HUES64 (cell line): ENCODE measurements at regions not wholly inside any gene's neighbourhood (a gene's known extent, or its start where the extent isn't known, plus 50 kb on each side); places are given as distances from the start of the nearest gene placed in this dataset.

Source experiments
- H3K27ac ChIP-seq: 2 replicates; pipeline ENCODE4 v1.7.0; 2013; ENCODE audit warnings: low read depth, low read length, inconsistent platforms
- H3K27me3 ChIP-seq: 2 replicates; pipeline ENCODE4 v1.6.1; 2013; ENCODE audit warnings: mild to moderate bottlenecking, low read length; ENCODE audit not compliant: insufficient read depth
- H3K36me3 ChIP-seq: 2 replicates; pipeline ENCODE4 v1.6.1; 2013; ENCODE audit warnings: mild to moderate bottlenecking, low read length; ENCODE audit not compliant: insufficient read depth
- H3K4me1 ChIP-seq: 2 replicates; pipeline ENCODE4 v1.6.1; 2013; ENCODE audit warnings: mild to moderate bottlenecking, low read length, moderate library complexity; ENCODE audit not compliant: insufficient read depth
- H3K4me3 ChIP-seq: 2 replicates; pipeline ENCODE4 v1.5.1; 2013; ENCODE audit warnings: mild to moderate bottlenecking, low read length, moderate library complexity
- H3K9ac ChIP-seq: 2 replicates; pipeline ENCODE4 v1.6.1; 2013; ENCODE audit warnings: mild to moderate bottlenecking, low read depth, low read length
- H3K9me3 ChIP-seq: 2 replicates; pipeline ENCODE4 v1.6.1; 2013; ENCODE audit warnings: low read depth, low read length; ENCODE audit not compliant: insufficient read depth
- WGBS: fragments of 150-250, 120-280 bp; methylation state at CpG from one replicate; pipeline ENCODE4 v1.1.7; 2013; ENCODE audit warnings: missing lambda C conversion rate; 5-methylcytosine and 5-hydroxymethylcytosine counted together

GRCh38 chr11:130707217-130707616 lies 209.1 kb downstream of the SNX19 start:
- H3K9ac ChIP-seq = no peak overlapping the region
- no peak overlapping the region for H3K4me3 ChIP-seq
- 88% methylated on average over 4 of the region's 4 CpGs for WGBS
- H3K4me1 ChIP-seq = no peaks in the 10 kb centered on the region
- 0 out of 2 replicates have a peak, but pooled peaks cover 3% of the 10 kb centered on the region for H3K9me3 ChIP-seq
- H3K27me3 ChIP-seq = no peaks in the 10 kb centered on the region
- H3K27ac ChIP-seq = no peak overlapping the region
- no peaks in the 10 kb centered on the region for H3K36me3 ChIP-seq

- H3K27ac ChIP-seq = no peak overlapping the region
- no peaks in the 10 kb centered on the region for H3K36me3 ChIP-seq
- H3K4me3 ChIP-seq = no peak overlapping the region
- no peaks in the 10 kb centered on the region for H3K4me1 ChIP-seq
- 91% methylated on average over 5 of the region's 5 CpGs for WGBS
- 0 out of 2 replicates have a peak, but pooled peaks cover 3% of the 10 kb centered on the region for H3K9me3 ChIP-seq
- no peak overlapping the region for H3K9ac ChIP-seq
- H3K27me3 ChIP-seq = no peaks in the 10 kb centered on the region; the same call in 1 of the 2 replicates
Observed at GRCh38 chr11:130709531-130709930, 206.7 kb downstream of the SNX19 start.

GRCh38 chr11:130710021-130710420 lies 206.3 kb downstream of the SNX19 start:
- Histone ChIP-seq H3K9ac (no peak overlapping the region), H3K27me3 (no peaks in the 10 kb centered on the region; the same call in 1 of the 2 replicates), H3K4me1 (no peaks in the 10 kb centered on the region), H3K9me3 (0 out of 2 replicates have a peak, but pooled peaks cover 3% of the 10 kb centered on the region), H3K4me3 (no peak overlapping the region), H3K27ac (no peak overlapping the region), H3K36me3 (no peaks in the 10 kb centered on the region)
- WGBS = 97% methylated on average over 5 of the region's 5 CpGs

- Histone ChIP-seq H3K27me3 (no peaks in the 10 kb centered on the region; the same call in 1 of the 2 replicates), H3K27ac (no peak overlapping the region), H3K9ac (no peak overlapping the region), H3K4me1 (no peaks in the 10 kb centered on the region), H3K36me3 (no peaks in the 10 kb centered on the region), H3K9me3 (0 out of 2 replicates have a peak, but pooled peaks cover 3% of the 10 kb centered on the region), H3K4me3 (no peak overlapping the region)
- WGBS = 94% methylated on average over 13 of the region's 13 CpGs
Observed at GRCh38 chr11:130710497-130711012, 205.7 kb downstream of the SNX19 start.

GRCh38 chr11:130711193-130711592 lies 205.1 kb downstream of the SNX19 start:
- Histone ChIP-seq H3K4me1 (no peaks in the 10 kb centered on the region), H3K36me3 (no peaks in the 10 kb centered on the region), H3K4me3 (no peak overlapping the region), H3K27ac (no peak overlapping the region), H3K9me3 (0 out of 2 replicates have a peak, but pooled peaks cover 3% of the 10 kb centered on the region), H3K9ac (no peak overlapping the region), H3K27me3 (no peaks in the 10 kb centered on the region; the same call in 1 of the 2 replicates)
- WGBS = 82% methylated on average over 6 of the region's 6 CpGs

GRCh38 chr11:130712480-130712879 lies 203.8 kb downstream of the SNX19 start:
- H3K4me1 ChIP-seq = no peaks in the 10 kb centered on the region
- H3K4me3 ChIP-seq = no peak overlapping the region
- H3K36me3 ChIP-seq = no peaks in the 10 kb centered on the region
- H3K27ac ChIP-seq = no peak overlapping the region
- no peak overlapping the region for H3K9ac ChIP-seq
- H3K9me3 ChIP-seq = 0 out of 2 replicates have a peak, but pooled peaks cover 3% of the 10 kb centered on the region
- H3K27me3 ChIP-seq = no peaks in the 10 kb centered on the region; the same call in 1 of the 2 replicates

GRCh38 chr11:130715085-130715876 lies 201.0 kb downstream of the SNX19 start:
- Histone ChIP-seq H3K27ac (no peak overlapping the region), H3K27me3 (no peaks in the 10 kb centered on the region; the same call in 1 of the 2 replicates), H3K4me1 (no peaks in the 10 kb centered on the region), H3K9ac (no peak overlapping the region), H3K4me3 (no peak overlapping the region), H3K36me3 (no peaks in the 10 kb centered on the region), H3K9me3 (no peaks in the 10 kb centered on the region)
- WGBS = 90% methylated on average over 4 of the region's 4 CpGs

- Histone ChIP-seq H3K9me3 (no peaks in the 10 kb centered on the region), H3K4me1 (no peaks in the 10 kb centered on the region), H3K27me3 (no peaks in the 10 kb centered on the region; the same call in 1 of the 2 replicates), H3K4me3 (no peak overlapping the region), H3K36me3 (no peaks in the 10 kb centered on the region), H3K27ac (no peak overlapping the region), H3K9ac (no peak overlapping the region)
- WGBS = 100% methylated on average over 1 of the region's 1 CpG
Observed at GRCh38 chr11:130715877-130716220, 200.4 kb downstream of the SNX19 start.

- Histone ChIP-seq H3K4me1 (no peaks in the 10 kb centered on the region), H3K36me3 (no peaks in the 10 kb centered on the region), H3K9me3 (no peaks in the 10 kb centered on the region), H3K27ac (no peak overlapping the region), H3K27me3 (no peaks in the 10 kb centered on the region; the same call in 1 of the 2 replicates), H3K9ac (no peak overlapping the region), H3K4me3 (no peak overlapping the region)
- 95% methylated on average over 6 of the region's 6 CpGs for WGBS
Observed at GRCh38 chr11:130718120-130718519, 198.2 kb downstream of the SNX19 start.

- Histone ChIP-seq H3K36me3 (no peaks in the 10 kb centered on the region), H3K9ac (no peak overlapping the region), H3K4me1 (no peaks in the 10 kb centered on the region), H3K4me3 (no peak overlapping the region), H3K27me3 (no peaks in the 10 kb centered on the region), H3K9me3 (no peaks in the 10 kb centered on the region), H3K27ac (no peak overlapping the region)
- 92% methylated on average over 14 of the region's 14 CpGs for WGBS
Observed at GRCh38 chr11:130719220-130719915, 196.9 kb downstream of the SNX19 start.
